ENCODE measurements at regions not wholly inside any gene's neighbourhood (a gene's known extent, or its start where the extent isn't known, plus 50 kb on each side); places are given as distances from the start of the nearest gene placed in this dataset.

DNA sequence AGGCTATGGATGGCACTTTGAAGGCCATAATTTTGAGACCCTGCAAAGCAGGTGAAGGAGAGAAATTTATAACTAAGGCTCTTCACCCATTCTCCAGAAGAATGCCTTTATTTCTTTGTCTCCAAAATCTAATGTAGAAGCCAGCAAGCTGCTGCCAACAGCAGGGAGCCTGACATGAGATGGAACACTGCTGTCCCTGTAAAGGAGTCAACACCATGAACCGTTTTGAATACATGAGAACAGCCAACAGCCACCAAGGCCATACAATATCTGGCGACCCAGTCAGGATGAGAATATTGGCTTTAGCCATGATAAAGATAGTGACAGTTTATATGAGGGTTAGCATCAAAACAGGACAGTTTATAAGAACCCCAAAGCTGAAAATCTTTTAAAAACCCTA is 121.2 kb upstream of the LIFR start:
- TF ChIP-seq MAX (IDR thresholded peaks at IDR 0.05; ENCODE audit: low read depth), result no peak
- no peak for TF ChIP-seq RAD21 (IDR thresholded peaks at IDR 0.05; ENCODE audit: low read length)
- no peak for TF ChIP-seq CTCF (IDR thresholded peaks at IDR 0.05)
- TF ChIP-seq TAF1 (IDR thresholded peaks at IDR 0.05; ENCODE audit: borderline replicate concordance, low read depth, low read length), result no peak
- TF ChIP-seq NFIC (IDR thresholded peaks at IDR 0.05; ENCODE audit: borderline replicate concordance), result no peak
- no peak for TF ChIP-seq POLR2AphosphoS5 (IDR thresholded peaks at IDR 0.05; ENCODE audit: low read depth, low read length)
- no peak for TF ChIP-seq YY1 (IDR thresholded peaks at IDR 0.05; ENCODE audit: low read depth)

Measured in SK-N-SH (cell line).